GM12878 (cell line): ENCODE measurements at regions not wholly inside any gene's neighbourhood (a gene's known extent, or its start where the extent isn't known, plus 50 kb on each side); places are given as distances from the start of the nearest gene placed in this dataset.

Source experiments
- ATAC-seq: fragments of 200-7000 bp; cut with Tn5 transposase; 3 replicates; pipeline ENCODE4 v1.9.1; 2020; ENCODE audit warnings: mild to moderate bottlenecking, moderate library complexity
- BruUV-seq: library from RNA; stranded (reverse); fragments of 400-500 nt; replicated peaks from 2 replicates; lab custom pipeline; 2021; lab: Mats Ljungman, UMichigan
- CTCF ChIA-PET: fragments of 300-600 bp; sonication (Branson Sonifier 250); formaldehyde crosslinking; extraction: SDS; loops from one replicate; lab custom pipeline; 2021; ENCODE audit warnings: inconsistent platforms; lab: Yijun Ruan, JAX
- POLR2A ChIA-PET: fragments of 350-600 bp; formaldehyde crosslinking; extraction: SDS; loops from one replicate; lab custom pipeline; 2021; ENCODE audit warnings: inconsistent platforms; lab: Charles Lee
- RAD21 ChIA-PET: fragments of 300-600 bp; sonication (Branson Sonifier 250); formaldehyde crosslinking; loops from one replicate; lab custom pipeline; 2023; ENCODE audit warnings: antibody characterized with exemption; ENCODE audit not compliant: unreplicated experiment; lab: Charles Lee
- SMC1A ChIA-PET: fragments of 300-600 bp; sonication (Branson Sonifier 250); formaldehyde crosslinking; loops from one replicate; lab custom pipeline; 2023; ENCODE audit not compliant: unreplicated experiment, uncharacterized antibody; lab: Charles Lee
- DNase-seq: peaks from one replicate; pipeline ENCODE4 v3.0.0-alpha.2; 2011; ENCODE audit warnings: low read depth, low spot score
- FAIRE-seq: peaks from 3 replicates; lab custom pipeline; 2011; peaks lifted over from hg19 to GRCh38; lab: Jason Lieb, UNC
- H2AFZ ChIP-seq: 2 replicates; pipeline ENCODE4 v1.6.0; 2011; ENCODE audit warnings: low read depth, low read length, control low read depth; ENCODE audit not compliant: control insufficient read depth
- H3K27ac ChIP-seq: 2 replicates; pipeline ENCODE4 v1.5.1; 2011; ENCODE audit warnings: control low read depth; ENCODE audit not compliant: control insufficient read depth, insufficient read depth
- H3K27me3 ChIP-seq, 2 experiments: replicated peaks in 1 of 2; 2 replicates each; pipeline versions ENCODE4 v1.6.0 to v1.6.1; 2011; ENCODE audit warnings: low read length in 1 of 2; ENCODE audit not compliant: control insufficient read depth in 2 of 2, insufficient read depth in 2 of 2
- H3K36me3 ChIP-seq, 2 experiments: 2 replicates each; pipeline ENCODE4 v1.5.1; 2011; ENCODE audit warnings: low read length in 1 of 2; ENCODE audit not compliant: control insufficient read depth in 2 of 2, insufficient read depth in 2 of 2
- H3K4me1 ChIP-seq: 2 replicates; pipeline ENCODE4 v1.6.1; 2011; ENCODE audit warnings: mild to moderate bottlenecking, low read length, moderate library complexity, mixed read lengths; ENCODE audit not compliant: control insufficient read depth, insufficient read depth
- H3K4me2 ChIP-seq: 2 replicates; pipeline ENCODE4 v1.6.0; 2011; ENCODE audit warnings: control low read depth; ENCODE audit not compliant: control insufficient read depth, insufficient read depth
- H3K4me3 ChIP-seq: fragments of 200-600 bp; sonication (generic); 2 replicates; pipeline ENCODE4 v1.5.1; 2016
- H3K79me2 ChIP-seq: 2 replicates; pipeline ENCODE4 v1.6.0; 2011; ENCODE audit warnings: low read length; ENCODE audit not compliant: control insufficient read depth, insufficient read depth
- H3K9ac ChIP-seq: 2 replicates; pipeline ENCODE4 v1.8.0; 2011; ENCODE audit warnings: low read length, control low read depth, mixed read lengths; ENCODE audit not compliant: control insufficient read depth, insufficient read depth
- H3K9me3 ChIP-seq: replicated peaks from 3 replicates; pipeline ENCODE4 v1.5.1; 2011; ENCODE audit warnings: mild to moderate bottlenecking, low read length; ENCODE audit not compliant: control insufficient read depth, insufficient read depth
- H4K20me1 ChIP-seq: 2 replicates; pipeline ENCODE4 v1.6.0; 2011; ENCODE audit not compliant: control insufficient read depth, insufficient read depth
- BCL3 ChIP-seq: IDR thresholded peaks from 2 replicates; pipeline ENCODE4 v1.6.1; 2011; ENCODE audit warnings: borderline replicate concordance, low read depth, mild to moderate bottlenecking, moderate library complexity, low read length; ENCODE audit not compliant: insufficient read depth, poor library complexity, severe bottlenecking
- CHD4 ChIP-seq: fragments of 200-600 bp; sonication (generic); IDR thresholded peaks from 2 replicates; pipeline ENCODE4 v1.6.1; 2016; ENCODE audit warnings: mild to moderate bottlenecking
- KDM1A ChIP-seq: fragments of 200-600 bp; sonication (generic); IDR thresholded peaks from 2 replicates; pipeline ENCODE4 v1.6.1; 2016; ENCODE audit warnings: borderline replicate concordance
- NRF1 ChIP-seq: conservative IDR thresholded peaks from 2 replicates; pipeline ENCODE4 v1.6.1; 2011; ENCODE audit warnings: mild to moderate bottlenecking, low read depth, low read length, improper control_type of control experiment
- PML ChIP-seq: IDR thresholded peaks from 2 replicates; pipeline ENCODE4 v1.6.1; 2012; ENCODE audit warnings: low read length, inconsistent platforms
- RAD51 ChIP-seq: fragments of 450-650 bp; IDR thresholded peaks from 2 replicates; pipeline ENCODE4 v1.6.1; 2016; ENCODE audit warnings: moderate library complexity, mild to moderate bottlenecking, inconsistent platforms
- RB1 ChIP-seq: fragments of 450-650 bp; formaldehyde crosslinking; IDR thresholded peaks from 2 replicates; pipeline ENCODE4 v1.6.1; 2017; ENCODE audit warnings: mild to moderate bottlenecking, borderline replicate concordance
- TARDBP ChIP-seq: IDR thresholded peaks from 2 replicates; pipeline ENCODE4 v1.6.1; 2016; ENCODE audit warnings: borderline replicate concordance
- ZBED1 ChIP-seq: IDR thresholded peaks from 2 replicates; pipeline ENCODE4 v1.6.1; 2016; ENCODE audit warnings: borderline replicate concordance
- WGBS: methylation state at CpG from one replicate; pipeline ENCODE4 v1.1.6; 2016; ENCODE audit warnings: low lambda C conversion rate; ENCODE audit not compliant: insufficient replicate concordance, insufficient coverage; ENCODE audit errors: missing lambda C conversion rate; 5-methylcytosine and 5-hydroxymethylcytosine counted together
- in situ Hi-C: fragments of 300-500 bp; cut with MboI; formaldehyde crosslinking; loops from 9 replicates; pipeline ENCODE4 v1.14.3; 2018; ENCODE audit warnings: mixed read lengths
- intact Hi-C: fragments of 100-400 bp; cut with micrococcal nuclease; formaldehyde crosslinking; loops from one replicate; pipeline ENCODE4 v1.14.2; 2022; ENCODE audit not compliant: unreplicated experiment

- TF ChIP-seq ZBED1, result no peak
These were observed 942.5 kb upstream of the CITED2 start (continued) for GRCh38 chr6:140316966-140317365.

GRCh38 chr6:140314682-140315081 is 940.2 kb upstream of the CITED2 start:
- intact Hi-C loops, result no loop called here
- SMC1A ChIA-PET, result no interaction called here

More at GRCh38 chr6:140314682-140315081, 940.2 kb upstream of the CITED2 start:
- in situ Hi-C loops, result no loop called here
- Histone ChIP-seq H3K36me3 (no peaks in the 10 kb centered on the region), H3K4me2 (no peak overlapping the region), H4K20me1 (no peaks in the 10 kb centered on the region), H3K27me3 (no peaks in the 10 kb centered on the region), H3K27ac (no peak overlapping the region), H3K4me1 (no peaks in the 10 kb centered on the region), H3K4me3 (no peak overlapping the region), H3K9ac (no peak overlapping the region), H3K9me3 (no peaks in the 10 kb centered on the region), H3K79me2 (no peaks in the 10 kb centered on the region), H2AFZ (no peak overlapping the region)
- no peak for TF ChIP-seq TARDBP
- no peak for TF ChIP-seq CHD4
- no peak for TF ChIP-seq RB1
- TF ChIP-seq BCL3, result no peak
- no peak for TF ChIP-seq RAD51
- TF ChIP-seq PML, result no peak
- no peak for TF ChIP-seq KDM1A
- TF ChIP-seq NRF1, result no peak
- FAIRE-seq, result no peak
- no peak for DNase-seq
- CTCF ChIA-PET, result no interaction called here
- ATAC-seq, result no peak
- BruUV-seq, result no TSS peak
- WGBS, result 27% methylated on average over 2 of the region's 2 CpGs
- RAD21 ChIA-PET, result no interaction called here
- POLR2A ChIA-PET, result no interaction called here
